SK-N-SH (cell line): ENCODE measurements at regions not wholly inside any gene's neighbourhood (a gene's known extent, or its start where the extent isn't known, plus 50 kb on each side); places are given as distances from the start of the nearest gene placed in this dataset.

Experiments used
- CTCF ChIA-PET: fragments of 300-600, 350-600 bp; formaldehyde crosslinking; extraction: SDS; loops from one replicate; lab custom pipeline; 2021; lab: Yijun Ruan, JAX
- POLR2A ChIA-PET: fragments of 350-600 bp; sonication (Branson Sonifier 250); formaldehyde crosslinking; extraction: SDS; loops from one replicate; lab custom pipeline; 2020; ENCODE audit warnings: antibody characterized with exemption, inconsistent platforms; lab: Yijun Ruan, JAX
- DNase-seq: peaks from one replicate; pipeline ENCODE4 v3.0.0; 2012
- H2AFZ ChIP-seq: fragments of 200-600 bp; sonication (generic); 2 replicates; pipeline ENCODE4 v1.8.1; 2016; ENCODE audit warnings: antibody characterized with exemption, mild to moderate bottlenecking, low read depth
- H3F3A ChIP-seq: fragments of 200-600 bp; sonication (generic); replicated peaks from 2 replicates; pipeline ENCODE3; 2016; ENCODE audit warnings: antibody characterized with exemption, mild to moderate bottlenecking; ENCODE audit not compliant: insufficient read depth
- H3K27ac ChIP-seq, 2 experiments: fragments of 200-500 bp in 1 of 2; fragments of 200-600 bp in 1 of 2; sonication (Bioruptor generic) in 1 of 2; sonication (generic), shearing (Covaris generic) in 1 of 2; 2 replicates each; pipeline versions ENCODE4 v1.5.1 to v1.6.1; 2014 to 2016; ENCODE audit warnings: low read depth in 2 of 2, inconsistent platforms in 1 of 2, low read length in 1 of 2, mild to moderate bottlenecking in 1 of 2, mixed read lengths in 1 of 2
- H3K27me3 ChIP-seq: fragments of 200-600 bp; sonication (generic), shearing (Covaris generic); 2 replicates; pipeline ENCODE4 v1.6.1; 2016; ENCODE audit warnings: mixed run types; ENCODE audit not compliant: insufficient read depth
- H3K36me3 ChIP-seq, 2 experiments: fragments of 200-500 bp in 1 of 2; fragments of 200-600 bp in 1 of 2; sonication (Bioruptor generic) in 1 of 2; sonication (generic) in 1 of 2; replicated peaks in 1 of 2; 2 replicates each; pipeline versions ENCODE3 to v1.5.1; 2014 to 2016; ENCODE audit warnings: low read length in 1 of 2, mild to moderate bottlenecking in 1 of 2; ENCODE audit not compliant: insufficient read depth in 2 of 2, control insufficient read depth in 1 of 2
- H3K4me1 ChIP-seq, 2 experiments: fragments of 200-500 bp in 1 of 2; fragments of 200-600 bp in 1 of 2; sonication (Bioruptor generic) in 1 of 2; sonication (generic), shearing (Covaris generic) in 1 of 2; 2 replicates each; pipeline versions ENCODE4 v1.5.1 to v1.6.1; 2014 to 2016; ENCODE audit warnings: low read depth in 1 of 2, low read length in 1 of 2, mixed run types in 1 of 2; ENCODE audit not compliant: insufficient read depth in 2 of 2, control insufficient read depth in 1 of 2
- H3K4me2 ChIP-seq: fragments of 200-600 bp; sonication (generic), shearing (Covaris generic); 2 replicates; pipeline ENCODE4 v1.6.1; 2017; ENCODE audit warnings: mixed run types
- H3K4me3 ChIP-seq, 2 experiments: fragments of 200-500 bp in 1 of 2; fragments of 200-600 bp in 1 of 2; sonication (Bioruptor generic) in 1 of 2; sonication (generic), shearing (Covaris generic) in 1 of 2; 2 replicates each; pipeline versions ENCODE4 v1.5.1 to v1.8.1; 2014 to 2016; ENCODE audit warnings: low read depth in 2 of 2, inconsistent platforms in 1 of 2, low read length in 1 of 2, mild to moderate bottlenecking in 1 of 2, mixed read lengths in 1 of 2, moderate library complexity in 1 of 2
- H3K79me2 ChIP-seq: fragments of 200-600 bp; sonication (generic); 2 replicates; pipeline ENCODE4 v1.8.1; 2017; ENCODE audit warnings: mild to moderate bottlenecking; ENCODE audit not compliant: insufficient read depth
- H3K9ac ChIP-seq: fragments of 200-600 bp; sonication (generic); 2 replicates; pipeline ENCODE4 v1.6.1; 2017; ENCODE audit warnings: mixed run types
- H3K9me2 ChIP-seq: fragments of 200-600 bp; sonication (generic); 2 replicates; pipeline ENCODE4 v1.6.1; 2017; ENCODE audit warnings: mixed run types
- H3K9me3 ChIP-seq: fragments of 200-600 bp; sonication (generic); 2 replicates; pipeline ENCODE4 v1.6.1; 2017; ENCODE audit warnings: mixed run types, mild to moderate bottlenecking, moderate library complexity
- H4K20me1 ChIP-seq: fragments of 200-600 bp; sonication (generic); 2 replicates; pipeline ENCODE4 v1.6.1; 2017; ENCODE audit warnings: mild to moderate bottlenecking, mixed run types; ENCODE audit not compliant: insufficient read depth
- JUND ChIP-seq: IDR thresholded peaks from 2 replicates; pipeline ENCODE4 v1.4.0; 2012
- MEF2A ChIP-seq: IDR thresholded peaks from 2 replicates; pipeline ENCODE4 v1.4.0; 2012; ENCODE audit warnings: low read depth, borderline replicate concordance
- RAD21 ChIP-seq: IDR thresholded peaks from 2 replicates; pipeline ENCODE4 v1.6.1; 2012; ENCODE audit warnings: mild to moderate bottlenecking, low read length
- SMC3 ChIP-seq: IDR thresholded peaks from 2 replicates; pipeline ENCODE4 v1.6.1; 2012; ENCODE audit warnings: low read depth, low read length, improper control_type of control experiment
- TCF12 ChIP-seq: IDR thresholded peaks from 2 replicates; pipeline ENCODE4 v1.4.0; 2012
- YY1 ChIP-seq: IDR thresholded peaks from 2 replicates; pipeline ENCODE4 v1.4.0; 2012; ENCODE audit warnings: low read depth, mild to moderate bottlenecking
- WGBS: methylation state at CpG from one replicate; pipeline ENCODE4 v1.1.6; 2017; ENCODE audit warnings: low lambda C conversion rate; 5-methylcytosine and 5-hydroxymethylcytosine counted together
- TF ChIP-seq, protein P1 (sequence below): fragments of 150-350 bp; IDR thresholded peaks from 2 replicates; pipeline ENCODE4 v1.6.1; 2016; ENCODE audit warnings: mild to moderate bottlenecking, low read depth, low read length
- TF ChIP-seq, protein P2 (sequence below): fragments of 200-600 bp; sonication (generic); IDR thresholded peaks from 2 replicates; pipeline ENCODE4 v1.6.1; 2017; ENCODE audit warnings: antibody characterized with exemption, mild to moderate bottlenecking, moderate library complexity
- TF ChIP-seq, protein P3 (sequence below): IDR thresholded peaks from 2 replicates; pipeline ENCODE4 v1.4.0; 2012; ENCODE audit warnings: low read depth

DNA sequence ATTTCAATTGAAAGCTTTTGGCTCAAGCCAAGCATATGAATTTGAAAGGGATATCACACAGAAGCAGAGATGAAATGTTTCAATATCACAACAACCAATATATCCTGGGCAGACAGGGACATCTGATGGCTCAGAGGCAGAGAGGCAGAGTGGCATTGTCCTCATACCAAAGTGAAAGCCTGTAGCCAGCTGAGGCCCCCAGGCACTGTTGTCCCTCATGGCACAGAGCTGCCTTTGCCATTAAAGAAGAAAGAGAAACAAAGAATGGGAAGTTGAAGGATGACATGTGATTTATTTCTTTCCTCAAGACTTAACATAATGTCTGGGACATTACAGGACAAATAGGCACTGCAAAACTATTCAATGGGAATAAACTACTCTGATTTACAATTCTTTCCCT, 504.3 kb upstream of the PCDH15 start:
- no peaks in the 10 kb centered on the region for H3K27me3 ChIP-seq

DNA sequence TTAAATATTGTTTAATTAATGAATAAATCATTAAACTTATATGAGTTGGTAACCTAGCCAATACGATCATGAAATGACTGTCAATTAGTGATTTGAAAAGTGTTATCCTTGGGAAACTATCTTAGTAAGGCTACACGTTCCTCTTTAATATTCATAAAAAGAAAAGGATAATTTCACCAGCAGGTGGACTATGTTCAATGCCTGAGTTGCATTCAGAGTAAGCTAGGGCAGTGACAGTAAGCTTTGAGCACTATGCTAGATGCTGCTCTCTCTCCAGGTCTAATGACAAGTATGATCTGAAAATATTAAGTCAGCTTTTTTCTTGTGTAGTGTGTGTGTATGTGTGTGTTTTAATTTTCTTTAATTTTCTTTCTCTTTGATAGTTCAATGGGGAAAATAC, 486.3 kb upstream of the PCDH15 start:
- H3K9me3 ChIP-seq: no peaks in the 10 kb centered on the region
- H4K20me1 ChIP-seq: no peaks in the 10 kb centered on the region
- no peak overlapping the region for H3K4me3 ChIP-seq
- POLR2A ChIA-PET: no interaction called here
- no peaks in the 10 kb centered on the region for H3F3A ChIP-seq
- no peaks in the 10 kb centered on the region; a peak in 1 of 4 replicates for H3K4me1 ChIP-seq
- H3K4me2 ChIP-seq: no peak overlapping the region
- 49% methylated on average over 2 of the region's 2 CpGs for WGBS
- no peaks in the 10 kb centered on the region for H3K79me2 ChIP-seq
- H3K27me3 ChIP-seq: no peaks in the 10 kb centered on the region
- no peak for DNase-seq
- TF ChIP-seq RAD21 (peak; percentile 50), SMC3 (0 out of 2 replicates have a peak, but pooled peaks have one; percentile 31), JUND (no peak), MEF2A (no peak)
- TF ChIP-seq, protein P1, sequence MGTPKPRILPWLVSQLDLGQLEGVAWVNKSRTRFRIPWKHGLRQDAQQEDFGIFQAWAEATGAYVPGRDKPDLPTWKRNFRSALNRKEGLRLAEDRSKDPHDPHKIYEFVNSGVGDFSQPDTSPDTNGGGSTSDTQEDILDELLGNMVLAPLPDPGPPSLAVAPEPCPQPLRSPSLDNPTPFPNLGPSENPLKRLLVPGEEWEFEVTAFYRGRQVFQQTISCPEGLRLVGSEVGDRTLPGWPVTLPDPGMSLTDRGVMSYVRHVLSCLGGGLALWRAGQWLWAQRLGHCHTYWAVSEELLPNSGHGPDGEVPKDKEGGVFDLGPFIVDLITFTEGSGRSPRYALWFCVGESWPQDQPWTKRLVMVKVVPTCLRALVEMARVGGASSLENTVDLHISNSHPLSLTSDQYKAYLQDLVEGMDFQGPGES: no peak
- TF ChIP-seq, protein P2, sequence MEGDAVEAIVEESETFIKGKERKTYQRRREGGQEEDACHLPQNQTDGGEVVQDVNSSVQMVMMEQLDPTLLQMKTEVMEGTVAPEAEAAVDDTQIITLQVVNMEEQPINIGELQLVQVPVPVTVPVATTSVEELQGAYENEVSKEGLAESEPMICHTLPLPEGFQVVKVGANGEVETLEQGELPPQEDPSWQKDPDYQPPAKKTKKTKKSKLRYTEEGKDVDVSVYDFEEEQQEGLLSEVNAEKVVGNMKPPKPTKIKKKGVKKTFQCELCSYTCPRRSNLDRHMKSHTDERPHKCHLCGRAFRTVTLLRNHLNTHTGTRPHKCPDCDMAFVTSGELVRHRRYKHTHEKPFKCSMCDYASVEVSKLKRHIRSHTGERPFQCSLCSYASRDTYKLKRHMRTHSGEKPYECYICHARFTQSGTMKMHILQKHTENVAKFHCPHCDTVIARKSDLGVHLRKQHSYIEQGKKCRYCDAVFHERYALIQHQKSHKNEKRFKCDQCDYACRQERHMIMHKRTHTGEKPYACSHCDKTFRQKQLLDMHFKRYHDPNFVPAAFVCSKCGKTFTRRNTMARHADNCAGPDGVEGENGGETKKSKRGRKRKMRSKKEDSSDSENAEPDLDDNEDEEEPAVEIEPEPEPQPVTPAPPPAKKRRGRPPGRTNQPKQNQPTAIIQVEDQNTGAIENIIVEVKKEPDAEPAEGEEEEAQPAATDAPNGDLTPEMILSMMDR: peak; percentile 46
- TF ChIP-seq, protein P3, sequence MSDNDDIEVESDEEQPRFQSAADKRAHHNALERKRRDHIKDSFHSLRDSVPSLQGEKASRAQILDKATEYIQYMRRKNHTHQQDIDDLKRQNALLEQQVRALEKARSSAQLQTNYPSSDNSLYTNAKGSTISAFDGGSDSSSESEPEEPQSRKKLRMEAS: no peak
- no peaks in the 10 kb centered on the region for H3K36me3 ChIP-seq
- no peak overlapping the region for H2AFZ ChIP-seq
- H3K9ac ChIP-seq: no peak overlapping the region
- H3K9me2 ChIP-seq: no peaks in the 10 kb centered on the region
- CTCF ChIA-PET: interaction anchor here (1.1 to 2.3 kb wide), 4 partner anchors 16 to 344 kb away, joined by 3 to 8 read pairs (median 4); no protein-coding TSS in a partner anchor
- no peak overlapping the region for H3K27ac ChIP-seq

More for the DNA sequence above, 504.3 kb upstream of the PCDH15 start:
- no peaks in the 10 kb centered on the region; a peak in 1 of 4 replicates for H3K4me1 ChIP-seq
- no peak overlapping the region for H3K4me3 ChIP-seq
- H3K4me2 ChIP-seq: no peak overlapping the region
- no peaks in the 10 kb centered on the region for H4K20me1 ChIP-seq
- H3F3A ChIP-seq: no peaks in the 10 kb centered on the region
- no peak overlapping the region for H2AFZ ChIP-seq
- H3K9ac ChIP-seq: no peak overlapping the region
- TF ChIP-seq TCF12 (no peak), MEF2A (no peak), YY1 (no peak)
- H3K9me2 ChIP-seq: no peaks in the 10 kb centered on the region
- POLR2A ChIA-PET: no interaction called here
- H3K79me2 ChIP-seq: no peaks in the 10 kb centered on the region
- no peak overlapping the region for H3K27ac ChIP-seq
- no peaks in the 10 kb centered on the region for H3K9me3 ChIP-seq
- H3K36me3 ChIP-seq: no peaks in the 10 kb centered on the region
- CTCF ChIA-PET: interaction anchor here (1.0 kb wide), 1 partner anchor 18 kb away, joined by 3 read pairs; no protein-coding TSS in a partner anchor
- no peak for DNase-seq
